Activated T-helper 1 cell treated with anti-CD3 and anti-CD28 coated beads, Interleukin-12 subunit alpha, Interleukin-12 subunit beta, Interleukin-2, Interleukin-4 antibody, amounts not matched to agents 30 ng/mL and 10 ng/mL and 1 ng/mL, durations not matched to agents 14 hours and 24 hours and 36 hours (primary cell): ENCODE measurements at regions not wholly inside any gene's neighbourhood (a gene's known extent, or its start where the extent isn't known, plus 50 kb on each side); places are given as distances from the start of the nearest gene placed in this dataset.

ENCODE experiments used
- DNase-seq: peaks from one replicate; pipeline ENCODE4 v3.0.0; 2021; ENCODE audit warnings: low spot score
- H3K27ac Mint-ChIP-seq: one replicate; pipeline ENCODE4 v1.8.0; 2021; ENCODE audit warnings: mild to moderate bottlenecking, mixed read lengths
- H3K27me3 Mint-ChIP-seq: one replicate; pipeline ENCODE4 v1.8.0; 2022; ENCODE audit warnings: mild to moderate bottlenecking, moderate library complexity, mixed read lengths; ENCODE audit not compliant: insufficient read depth
- H3K36me3 Mint-ChIP-seq: one replicate; pipeline ENCODE4 v1.8.0; 2021; ENCODE audit warnings: low read depth, mixed read lengths
- H3K4me1 Mint-ChIP-seq: one replicate; pipeline ENCODE4 v1.8.0; 2021; ENCODE audit warnings: low read depth, mixed read lengths
- H3K4me3 Mint-ChIP-seq: one replicate; pipeline ENCODE4 v1.8.0; 2021; ENCODE audit warnings: mild to moderate bottlenecking, moderate library complexity, mixed read lengths
- H3K9me3 Mint-ChIP-seq: one replicate; pipeline ENCODE4 v1.8.0; 2021; ENCODE audit warnings: mixed read lengths
- intact Hi-C: fragments of 100-400 bp; cut with micrococcal nuclease; formaldehyde crosslinking; loops from one replicate; pipeline ENCODE4 v1.15.1; 2024

- Mint-ChIP-seq H3K27ac (no peak overlapping the region), H3K4me3 (no peak overlapping the region), H3K4me1 (peaks cover 41% of the 10 kb centered on the region), H3K36me3 (peaks cover 4% of the 10 kb centered on the region), H3K9me3 (peaks cover 4% of the 10 kb centered on the region), H3K27me3 (no peaks in the 10 kb centered on the region)
- no peak for DNase-seq
- intact Hi-C loops: loop anchor here (2.0 to 5.0 kb wide), 5 partner anchors 35 to 390 kb away; partner anchors contain the start of gene CDC73
Observed at GRCh38 chr1:192937128-192937527, 122.0 kb downstream of the UCHL5 start.

- Mint-ChIP-seq H3K9me3 (peaks cover 4% of the 10 kb centered on the region), H3K4me1 (peaks cover 32% of the 10 kb centered on the region), H3K36me3 (peaks cover 4% of the 10 kb centered on the region), H3K4me3 (no peak overlapping the region), H3K27ac (no peak overlapping the region), H3K27me3 (no peaks in the 10 kb centered on the region)
- DNase-seq: no peak
- intact Hi-C loops: loop anchor here (5.0 kb wide), 2 partner anchors 37 to 63 kb away; no protein-coding TSS in a partner anchor
Observed at GRCh38 chr1:192939440-192939839, 119.7 kb downstream of the UCHL5 start.

GRCh38 chr1:192940658-192941057, 118.5 kb downstream of the UCHL5 start:
- Mint-ChIP-seq H3K27me3 (no peaks in the 10 kb centered on the region), H3K4me3 (no peak overlapping the region), H3K4me1 (peaks cover 30% of the 10 kb centered on the region), H3K36me3 (peaks cover 3% of the 10 kb centered on the region), H3K27ac (no peak overlapping the region), H3K9me3 (peaks cover 4% of the 10 kb centered on the region)
- DNase-seq: no peak
- intact Hi-C loops: no loop called here

- no peak for DNase-seq
- H3K9me3 Mint-ChIP-seq: no peaks in the 10 kb centered on the region
- no peaks in the 10 kb centered on the region for H3K27me3 Mint-ChIP-seq
- H3K4me1 Mint-ChIP-seq: peaks cover 18% of the 10 kb centered on the region
- intact Hi-C loops: no loop called here
- no peak overlapping the region for H3K4me3 Mint-ChIP-seq
- H3K36me3 Mint-ChIP-seq: no peaks in the 10 kb centered on the region
- H3K27ac Mint-ChIP-seq: no peak overlapping the region
Observed at GRCh38 chr1:192941722-192942411, 117.3 kb downstream of the UCHL5 start.

GRCh38 chr1:192943108-192943507, 116.1 kb downstream of the UCHL5 start:
- DNase-seq: no peak
- Mint-ChIP-seq H3K9me3 (no peaks in the 10 kb centered on the region), H3K4me3 (no peak overlapping the region), H3K27ac (no peak overlapping the region), H3K4me1 (peaks cover 10% of the 10 kb centered on the region), H3K36me3 (no peaks in the 10 kb centered on the region), H3K27me3 (no peaks in the 10 kb centered on the region)
- intact Hi-C loops: no loop called here

GRCh38 chr1:192943522-192943921, 115.6 kb downstream of the UCHL5 start:
- no peaks in the 10 kb centered on the region for H3K9me3 Mint-ChIP-seq
- H3K27ac Mint-ChIP-seq: no peak overlapping the region
- DNase-seq: no peak
- intact Hi-C loops: no loop called here
- no peak overlapping the region for H3K4me3 Mint-ChIP-seq
- no peaks in the 10 kb centered on the region for H3K27me3 Mint-ChIP-seq
- H3K4me1 Mint-ChIP-seq: peaks cover 9% of the 10 kb centered on the region
- H3K36me3 Mint-ChIP-seq: no peaks in the 10 kb centered on the region

GRCh38 chr1:192945390-192946130, 113.6 kb downstream of the UCHL5 start:
- H3K4me1 Mint-ChIP-seq: no peaks in the 10 kb centered on the region
- no peaks in the 10 kb centered on the region for H3K9me3 Mint-ChIP-seq
- H3K27me3 Mint-ChIP-seq: no peaks in the 10 kb centered on the region
- H3K4me3 Mint-ChIP-seq: no peak overlapping the region
- intact Hi-C loops: no loop called here
- H3K27ac Mint-ChIP-seq: no peak overlapping the region
- no peak for DNase-seq
- no peaks in the 10 kb centered on the region for H3K36me3 Mint-ChIP-seq

- intact Hi-C loops: no loop called here
- Mint-ChIP-seq H3K36me3 (no peaks in the 10 kb centered on the region), H3K4me1 (no peaks in the 10 kb centered on the region), H3K27ac (no peak overlapping the region), H3K9me3 (no peaks in the 10 kb centered on the region), H3K27me3 (no peaks in the 10 kb centered on the region), H3K4me3 (no peak overlapping the region)
- DNase-seq: no peak
Observed at GRCh38 chr1:192949783-192950182, 109.4 kb downstream of the UCHL5 start.

GRCh38 chr1:192950926-192951325, 108.2 kb downstream of the UCHL5 start:
- DNase-seq: no peak
- Mint-ChIP-seq H3K4me3 (no peak overlapping the region), H3K27me3 (no peaks in the 10 kb centered on the region), H3K4me1 (no peaks in the 10 kb centered on the region), H3K9me3 (no peaks in the 10 kb centered on the region), H3K36me3 (no peaks in the 10 kb centered on the region), H3K27ac (no peak overlapping the region)
- intact Hi-C loops: no loop called here

GRCh38 chr1:192951691-192952460, 107.3 kb downstream of the UCHL5 start:
- Mint-ChIP-seq H3K4me1 (no peaks in the 10 kb centered on the region), H3K36me3 (no peaks in the 10 kb centered on the region), H3K4me3 (no peak overlapping the region), H3K27me3 (no peaks in the 10 kb centered on the region), H3K27ac (no peak overlapping the region), H3K9me3 (no peaks in the 10 kb centered on the region)
- intact Hi-C loops: no loop called here
- no peak for DNase-seq

- Mint-ChIP-seq H3K9me3 (no peaks in the 10 kb centered on the region), H3K4me1 (no peaks in the 10 kb centered on the region), H3K27ac (no peak overlapping the region), H3K36me3 (no peaks in the 10 kb centered on the region), H3K4me3 (no peak overlapping the region), H3K27me3 (no peaks in the 10 kb centered on the region)
- intact Hi-C loops: no loop called here
- DNase-seq: no peak
Observed at GRCh38 chr1:192952646-192953045, 106.5 kb downstream of the UCHL5 start.

- H3K9me3 Mint-ChIP-seq: no peaks in the 10 kb centered on the region
- H3K36me3 Mint-ChIP-seq: no peaks in the 10 kb centered on the region
Observed at GRCh38 chr1:192954705-192955265, 104.4 kb downstream of the UCHL5 start.

GRCh38 chr1:192958350-192958749, 100.8 kb downstream of the UCHL5 start:
- Mint-ChIP-seq H3K9me3 (no peaks in the 10 kb centered on the region), H3K27ac (no peak overlapping the region), H3K27me3 (no peaks in the 10 kb centered on the region), H3K36me3 (no peaks in the 10 kb centered on the region), H3K4me1 (peaks cover 5% of the 10 kb centered on the region), H3K4me3 (no peak overlapping the region)
- intact Hi-C loops: no loop called here
- no peak for DNase-seq

More at GRCh38 chr1:192954705-192955265, 104.4 kb downstream of the UCHL5 start:
- Mint-ChIP-seq H3K4me1 (peaks cover 3% of the 10 kb centered on the region), H3K27ac (no peak overlapping the region), H3K4me3 (no peak overlapping the region), H3K27me3 (no peaks in the 10 kb centered on the region)
- DNase-seq: no peak
- intact Hi-C loops: no loop called here
